ENCODE measurements at regions not wholly inside any gene's neighbourhood (a gene's known extent, or its start where the extent isn't known, plus 50 kb on each side); places are given as distances from the start of the nearest gene placed in this dataset.

DNA sequence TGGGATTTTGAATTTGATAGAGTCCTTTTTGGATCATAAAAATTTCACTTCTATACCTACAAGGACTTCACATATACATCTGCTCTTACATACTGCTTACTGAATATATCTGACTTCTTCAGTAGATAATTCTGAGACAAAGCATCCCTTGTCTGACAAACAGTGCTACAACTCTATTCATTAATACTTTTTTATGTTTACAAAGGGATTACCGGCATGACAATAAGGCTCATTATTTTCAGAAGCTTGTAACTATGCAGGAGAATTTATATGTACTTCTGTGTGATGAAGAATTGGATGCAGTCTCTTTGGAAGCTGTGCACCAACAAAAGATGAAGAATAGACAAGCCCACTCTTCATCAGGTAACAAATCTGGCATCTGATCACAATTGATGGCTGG, 1070.3 kb downstream of the STIM2 start (continued):
- TF ChIP-seq, protein P1, sequence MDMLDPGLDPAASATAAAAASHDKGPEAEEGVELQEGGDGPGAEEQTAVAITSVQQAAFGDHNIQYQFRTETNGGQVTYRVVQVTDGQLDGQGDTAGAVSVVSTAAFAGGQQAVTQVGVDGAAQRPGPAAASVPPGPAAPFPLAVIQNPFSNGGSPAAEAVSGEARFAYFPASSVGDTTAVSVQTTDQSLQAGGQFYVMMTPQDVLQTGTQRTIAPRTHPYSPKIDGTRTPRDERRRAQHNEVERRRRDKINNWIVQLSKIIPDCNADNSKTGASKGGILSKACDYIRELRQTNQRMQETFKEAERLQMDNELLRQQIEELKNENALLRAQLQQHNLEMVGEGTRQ (IDR thresholded peaks at IDR 0.05; ENCODE audit: borderline replicate concordance, low read depth, low read length), result no peak
- TF ChIP-seq, protein P2, sequence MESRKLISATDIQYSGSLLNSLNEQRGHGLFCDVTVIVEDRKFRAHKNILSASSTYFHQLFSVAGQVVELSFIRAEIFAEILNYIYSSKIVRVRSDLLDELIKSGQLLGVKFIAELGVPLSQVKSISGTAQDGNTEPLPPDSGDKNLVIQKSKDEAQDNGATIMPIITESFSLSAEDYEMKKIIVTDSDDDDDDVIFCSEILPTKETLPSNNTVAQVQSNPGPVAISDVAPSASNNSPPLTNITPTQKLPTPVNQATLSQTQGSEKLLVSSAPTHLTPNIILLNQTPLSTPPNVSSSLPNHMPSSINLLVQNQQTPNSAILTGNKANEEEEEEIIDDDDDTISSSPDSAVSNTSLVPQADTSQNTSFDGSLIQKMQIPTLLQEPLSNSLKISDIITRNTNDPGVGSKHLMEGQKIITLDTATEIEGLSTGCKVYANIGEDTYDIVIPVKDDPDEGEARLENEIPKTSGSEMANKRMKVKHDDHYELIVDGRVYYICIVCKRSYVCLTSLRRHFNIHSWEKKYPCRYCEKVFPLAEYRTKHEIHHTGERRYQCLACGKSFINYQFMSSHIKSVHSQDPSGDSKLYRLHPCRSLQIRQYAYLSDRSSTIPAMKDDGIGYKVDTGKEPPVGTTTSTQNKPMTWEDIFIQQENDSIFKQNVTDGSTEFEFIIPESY (IDR thresholded peaks at IDR 0.05), result no peak

DNA sequence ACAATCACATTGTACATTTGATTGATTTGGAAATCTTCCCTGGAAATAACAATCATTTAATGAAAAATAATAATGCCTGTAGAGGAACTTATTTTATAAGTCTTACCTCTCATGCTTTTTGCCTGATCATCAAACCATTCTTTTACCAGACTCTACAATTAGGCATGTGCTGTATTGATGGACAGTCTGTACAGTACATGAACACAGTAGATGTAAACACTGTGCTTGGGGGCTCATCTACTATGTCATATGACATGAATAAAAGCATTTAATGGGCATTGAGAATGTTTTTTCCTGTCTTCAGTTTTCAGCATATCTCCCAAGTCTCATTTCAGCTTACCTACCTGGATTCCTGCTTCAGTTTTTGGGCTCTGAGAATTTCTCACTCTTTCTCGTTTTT, 1070.9 kb downstream of the STIM2 start:
- FAIRE-seq (no peak), ATAC-seq (no peak), DNase-seq (ENCODE audit: low read depth, low spot score) (no peak)
- H3K27ac ChIP-seq (ENCODE audit: control insufficient read depth, insufficient read depth), result no peak overlapping the region
- no peaks in the 10 kb centered on the region for H3K79me2 ChIP-seq (ENCODE audit: control insufficient read depth, insufficient read depth, low read length)
- no peaks in the 10 kb centered on the region for H3K4me1 ChIP-seq (ENCODE audit: control insufficient read depth, insufficient read depth, low read length)
- H3K27me3 ChIP-seq (replicated peaks in 1 of 2; ENCODE audit: control insufficient read depth in 2 of 2, insufficient read depth in 2 of 2, low read length in 1 of 2), result no peaks in the 10 kb centered on the region
- SMC1A ChIA-PET (ENCODE audit: uncharacterized antibody, unreplicated experiment), result no interaction called here
- H3K36me3 ChIP-seq (ENCODE audit: control insufficient read depth in 2 of 2, insufficient read depth in 2 of 2, low read length in 1 of 2), result no peaks in the 10 kb centered on the region
- H3K9ac ChIP-seq (ENCODE audit: control insufficient read depth, insufficient read depth, low read length), result no peak overlapping the region
- CTCF ChIA-PET, result no interaction called here
- TF ChIP-seq, protein P3, sequence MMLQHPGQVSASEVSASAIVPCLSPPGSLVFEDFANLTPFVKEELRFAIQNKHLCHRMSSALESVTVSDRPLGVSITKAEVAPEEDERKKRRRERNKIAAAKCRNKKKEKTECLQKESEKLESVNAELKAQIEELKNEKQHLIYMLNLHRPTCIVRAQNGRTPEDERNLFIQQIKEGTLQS (IDR thresholded peaks at IDR 0.05; ENCODE audit: borderline replicate concordance, extremely low read depth, low read depth, low read length), result no peak
- TF ChIP-seq RBBP5 (conservative IDR thresholded peaks at IDR 0.05) (no peak), NR2F1 (conservative IDR thresholded peaks at IDR 0.05) (no peak), ASH2L (IDR thresholded peaks at IDR 0.05; ENCODE audit: borderline replicate concordance, low read depth) (no peak)
- no peaks in the 10 kb centered on the region for H4K20me1 ChIP-seq (ENCODE audit: control insufficient read depth, insufficient read depth)
- H3K4me2 ChIP-seq (ENCODE audit: control insufficient read depth, insufficient read depth), result no peak overlapping the region
- no peak overlapping the region for H2AFZ ChIP-seq (ENCODE audit: control insufficient read depth, low read depth, low read length)
- in situ Hi-C loops (cut with MboI), result no loop called here
- WGBS (ENCODE audit: insufficient coverage, insufficient replicate concordance, low lambda C conversion rate, missing lambda C conversion rate), result 0% methylated on average over 1 of the region's 1 CpG
- no peaks in the 10 kb centered on the region for H3K9me3 ChIP-seq (replicated peaks; ENCODE audit: control insufficient read depth, insufficient read depth, low read length)
- POLR2A ChIA-PET, result no interaction called here
- no TSS peak for BruUV-seq (replicated peaks)
- RAD21 ChIA-PET (ENCODE audit: unreplicated experiment), result interaction anchor here (0.6 kb wide), 1 partner anchor 15 kb away, joined by 3 read pairs; no protein-coding TSS in a partner anchor
- H3K4me3 ChIP-seq, result no peak overlapping the region
- intact Hi-C loops (cut with micrococcal nuclease; ENCODE audit: unreplicated experiment), result no loop called here

Data from GM12878 (cell line).